Body of pancreas (tissue), 4 donors: ENCODE measurements at regions not wholly inside any gene's neighbourhood (a gene's known extent, or its start where the extent isn't known, plus 50 kb on each side); places are given as distances from the start of the nearest gene placed in this dataset.

Source experiments
- ATAC-seq: fragments of 150-250 bp; one replicate; pipeline ENCODE4 v1.9.1; 2016
- DNase-seq, 4 donors: peaks; one replicate each; pipeline ENCODE4 v3.0.0-alpha.2; 2019
- H3K27ac ChIP-seq, 4 donors: fragments of 200-600 bp; sonication (generic); 1 replicate in 3 of 4; 2 replicates in 1 of 4; pipeline versions ENCODE4 v1.5.1 to v1.6.1; 2016 to 2019; ENCODE audit warnings: mild to moderate bottlenecking in 1 of 4, mixed read lengths in 1 of 4, moderate library complexity in 1 of 4
- H3K27me3 ChIP-seq, 2 donors: fragments of 200-600 bp; sonication (generic); one replicate each; pipeline ENCODE4 v1.6.0; 2016; ENCODE audit warnings: mild to moderate bottlenecking in 1 of 2
- H3K36me3 ChIP-seq, 2 donors: fragments of 200-600 bp; sonication (generic); replicated peaks in 1 of 2; 2 replicates each; pipeline ENCODE4 v1.5.1; 2016; ENCODE audit warnings: low read depth in 2 of 2; ENCODE audit not compliant: insufficient read depth in 1 of 2
- H3K4me1 ChIP-seq: fragments of 200-600 bp; sonication (generic); one replicate; pipeline ENCODE4 v1.6.0; 2016
- H3K4me3 ChIP-seq, 2 donors: fragments of 200-600 bp; sonication (generic); 1 replicate in 1 of 2; 2 replicates in 1 of 2; pipeline ENCODE4 v1.5.1; 2016 to 2019
- H3K9me3 ChIP-seq, 3 donors: fragments of 200-600 bp; sonication (generic); 1 replicate in 2 of 3; 2 replicates in 1 of 3; pipeline ENCODE4 v1.5.1; 2016
- CTCF ChIP-seq, 7 experiments: fragments of 450-650 bp in 4 of 7; fragments of 200-600 bp in 3 of 7; sonication (generic) in 3 of 7; IDR thresholded peaks; one replicate each; pipeline ENCODE4 v1.5.1; 2016 to 2019; ENCODE audit warnings: antibody characterized with exemption in 7 of 7
- POLR2A ChIP-seq, 3 donors: fragments of 450-650 bp; IDR thresholded peaks; one replicate each; pipeline ENCODE4 v1.6.1; 2016; ENCODE audit warnings: antibody characterized with exemption in 3 of 3, mild to moderate bottlenecking in 2 of 3
- WGBS, 2 donors: methylation state at CpG; one replicate each; pipeline ENCODE4 v1.1.5; 2017; 5-methylcytosine and 5-hydroxymethylcytosine counted together
- intact Hi-C: fragments of 100-400 bp; cut with DNase I; formaldehyde crosslinking; loops from one replicate; pipeline ENCODE4 v1.15.1; 2023

GRCh38 chr12:102573237-102573636, 92.9 kb upstream of the IGF1 start:
- H3K36me3 ChIP-seq = no peaks in the 10 kb centered on the region
- no peak for ATAC-seq
- no peaks in the 10 kb centered on the region for H3K9me3 ChIP-seq
- DNase-seq = no peak
- H3K4me1 ChIP-seq = no peaks in the 10 kb centered on the region
- TF ChIP-seq CTCF (IDR thresholded peaks at IDR 0.05) (no peak), POLR2A (IDR thresholded peaks at IDR 0.05) (no peak)
- WGBS, 2 donors = 48 to 67% methylated on average over 1 of the region's 1 CpG
- H3K27ac ChIP-seq = no peak overlapping the region
- no peaks in the 10 kb centered on the region for H3K27me3 ChIP-seq
- intact Hi-C loops = no loop called here
- no peak overlapping the region for H3K4me3 ChIP-seq

- ATAC-seq = no peak
Measured at GRCh38 chr12:102571889-102572288, 91.5 kb upstream of the IGF1 start.

GRCh38 chr12:102570256-102570655, 89.9 kb upstream of the IGF1 start:
- DNase-seq (no peak), ATAC-seq (no peak)
- Histone ChIP-seq H3K4me3 (no peak overlapping the region), H3K27ac (no peak overlapping the region), H3K4me1 (no peaks in the 10 kb centered on the region), H3K36me3 (no peaks in the 10 kb centered on the region), H3K27me3 (no peaks in the 10 kb centered on the region), H3K9me3 (no peaks in the 10 kb centered on the region)
- no peak for TF ChIP-seq POLR2A (IDR thresholded peaks at IDR 0.05)
- no peak for TF ChIP-seq CTCF (IDR thresholded peaks at IDR 0.05)
- 60 to 76% methylated on average over 2 of the region's 2 CpGs for WGBS, 2 donors
- intact Hi-C loops = no loop called here

More at GRCh38 chr12:102571889-102572288, 91.5 kb upstream of the IGF1 start:
- intact Hi-C loops = no loop called here
- TF ChIP-seq CTCF (IDR thresholded peaks at IDR 0.05) (no peak), POLR2A (IDR thresholded peaks at IDR 0.05) (no peak)
- Histone ChIP-seq H3K27ac (no peak overlapping the region), H3K4me3 (no peak overlapping the region), H3K4me1 (no peaks in the 10 kb centered on the region), H3K36me3 (no peaks in the 10 kb centered on the region), H3K27me3 (no peaks in the 10 kb centered on the region), H3K9me3 (no peaks in the 10 kb centered on the region)
- 59 to 75% methylated on average over 3 of the region's 3 CpGs for WGBS, 2 donors
- DNase-seq = no peak

GRCh38 chr12:102569803-102570202, 89.4 kb upstream of the IGF1 start:
- ATAC-seq (no peak), DNase-seq (no peak)
- TF ChIP-seq CTCF (IDR thresholded peaks at IDR 0.05) (no peak), POLR2A (IDR thresholded peaks at IDR 0.05) (no peak)
- no peak overlapping the region for H3K27ac ChIP-seq
- H3K9me3 ChIP-seq = no peaks in the 10 kb centered on the region
- no peaks in the 10 kb centered on the region for H3K4me1 ChIP-seq
- 56 to 63% methylated on average over 1 of the region's 1 CpG for WGBS, 2 donors
- no peaks in the 10 kb centered on the region for H3K36me3 ChIP-seq
- intact Hi-C loops = no loop called here
- H3K27me3 ChIP-seq = no peaks in the 10 kb centered on the region
- H3K4me3 ChIP-seq = no peak overlapping the region

GRCh38 chr12:102568276-102568675, 87.9 kb upstream of the IGF1 start:
- WGBS, 2 donors = 69 to 74% methylated on average over 4 of the region's 4 CpGs
- no peaks in the 10 kb centered on the region for H3K9me3 ChIP-seq
- no peak overlapping the region for H3K4me3 ChIP-seq
- no peaks in the 10 kb centered on the region for H3K27me3 ChIP-seq
- H3K4me1 ChIP-seq = no peaks in the 10 kb centered on the region
- no peak for DNase-seq
- no peak overlapping the region for H3K27ac ChIP-seq
- TF ChIP-seq CTCF (IDR thresholded peaks at IDR 0.05) = no peak
- no peak for TF ChIP-seq POLR2A (IDR thresholded peaks at IDR 0.05)
- intact Hi-C loops = no loop called here
- no peak for ATAC-seq
- H3K36me3 ChIP-seq = no peaks in the 10 kb centered on the region
